ENCODE measurements at regions not wholly inside any gene's neighbourhood (a gene's known extent, or its start where the extent isn't known, plus 50 kb on each side); places are given as distances from the start of the nearest gene placed in this dataset.

GRCh38 chr1:239603530-239603929 is 217.2 kb downstream of the CHRM3 start:
- TF ChIP-seq EZH2 (IDR thresholded peaks at IDR 0.05; ENCODE audit: low read length, unreplicated experiment) = no peak
- no peak for TF ChIP-seq CTCF (conservative IDR thresholded peaks at IDR 0.05; ENCODE audit: low read depth, low read length)
- TF ChIP-seq EZH2phosphoT487 (IDR thresholded peaks at IDR 0.05; ENCODE audit: borderline replicate concordance, low read length) = no peak

All from PC-3 (cell line).